Tibial nerve (tissue), 4 donors: ENCODE measurements at regions not wholly inside any gene's neighbourhood (a gene's known extent, or its start where the extent isn't known, plus 50 kb on each side); places are given as distances from the start of the nearest gene placed in this dataset.
"Not testable (repeated sequence)": the region's sequence is repeated elsewhere in the genome, so short reads cannot be mapped to it uniquely, and the experiment has no call there.

ENCODE experiments used
- EP300 ChIP-seq, 2 donors: sonication (generic); formaldehyde crosslinking; IDR thresholded peaks; one replicate each; pipeline ENCODE4 v1.6.1; 2017; ENCODE audit warnings: antibody characterized with exemption in 2 of 2, mild to moderate bottlenecking in 1 of 2
- POLR2A ChIP-seq, 2 donors: fragments of 450-650 bp; IDR thresholded peaks; one replicate each; pipeline ENCODE4 v1.6.1; 2017; ENCODE audit warnings: antibody characterized with exemption in 2 of 2, mild to moderate bottlenecking in 2 of 2, moderate library complexity in 2 of 2
- TF ChIP-seq, protein P1 (sequence below), 5 experiments: fragments of 200-600 bp in 3 of 5; fragments of 450-650 bp in 2 of 5; sonication (generic) in 3 of 5; IDR thresholded peaks; one replicate each; pipeline ENCODE4 v1.5.1; 2016 to 2019; ENCODE audit warnings: antibody characterized with exemption in 5 of 5, mild to moderate bottlenecking in 3 of 5, moderate library complexity in 2 of 5

DNA sequence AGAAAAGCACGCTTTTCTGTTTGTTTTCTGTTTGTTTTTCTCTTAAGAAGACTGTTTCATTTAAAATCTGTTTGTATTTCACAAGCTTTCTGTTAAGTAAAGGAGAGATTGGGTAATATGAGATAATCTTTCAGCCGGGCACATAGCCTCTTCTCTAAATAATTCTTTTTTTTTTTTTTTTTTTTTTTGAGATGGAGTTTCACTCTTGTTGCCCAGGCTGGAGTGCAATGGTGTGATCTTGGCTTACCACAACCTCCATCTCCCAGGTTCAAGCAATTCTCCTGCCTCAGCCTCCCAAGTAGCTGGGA is 499.5 kb upstream of the SGCD start:
- TF ChIP-seq POLR2A, EP300 (IDR thresholded peaks at IDR 0.05): not testable (repeated sequence)
- TF ChIP-seq, protein P1, sequence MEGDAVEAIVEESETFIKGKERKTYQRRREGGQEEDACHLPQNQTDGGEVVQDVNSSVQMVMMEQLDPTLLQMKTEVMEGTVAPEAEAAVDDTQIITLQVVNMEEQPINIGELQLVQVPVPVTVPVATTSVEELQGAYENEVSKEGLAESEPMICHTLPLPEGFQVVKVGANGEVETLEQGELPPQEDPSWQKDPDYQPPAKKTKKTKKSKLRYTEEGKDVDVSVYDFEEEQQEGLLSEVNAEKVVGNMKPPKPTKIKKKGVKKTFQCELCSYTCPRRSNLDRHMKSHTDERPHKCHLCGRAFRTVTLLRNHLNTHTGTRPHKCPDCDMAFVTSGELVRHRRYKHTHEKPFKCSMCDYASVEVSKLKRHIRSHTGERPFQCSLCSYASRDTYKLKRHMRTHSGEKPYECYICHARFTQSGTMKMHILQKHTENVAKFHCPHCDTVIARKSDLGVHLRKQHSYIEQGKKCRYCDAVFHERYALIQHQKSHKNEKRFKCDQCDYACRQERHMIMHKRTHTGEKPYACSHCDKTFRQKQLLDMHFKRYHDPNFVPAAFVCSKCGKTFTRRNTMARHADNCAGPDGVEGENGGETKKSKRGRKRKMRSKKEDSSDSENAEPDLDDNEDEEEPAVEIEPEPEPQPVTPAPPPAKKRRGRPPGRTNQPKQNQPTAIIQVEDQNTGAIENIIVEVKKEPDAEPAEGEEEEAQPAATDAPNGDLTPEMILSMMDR (IDR thresholded peaks at IDR 0.05), result not testable (repeated sequence)
